HG02763 (cell line): ENCODE measurements at regions not wholly inside any gene's neighbourhood (a gene's known extent, or its start where the extent isn't known, plus 50 kb on each side); places are given as distances from the start of the nearest gene placed in this dataset.

Experiments
- ATAC-seq: cut with Tn5 transposase; IDR thresholded peaks from one replicate; pipeline ENCODE4 v1.9.1; 2021; ENCODE audit warnings: mild to moderate bottlenecking, moderate library complexity; ENCODE audit not compliant: unreplicated experiment

DNA sequence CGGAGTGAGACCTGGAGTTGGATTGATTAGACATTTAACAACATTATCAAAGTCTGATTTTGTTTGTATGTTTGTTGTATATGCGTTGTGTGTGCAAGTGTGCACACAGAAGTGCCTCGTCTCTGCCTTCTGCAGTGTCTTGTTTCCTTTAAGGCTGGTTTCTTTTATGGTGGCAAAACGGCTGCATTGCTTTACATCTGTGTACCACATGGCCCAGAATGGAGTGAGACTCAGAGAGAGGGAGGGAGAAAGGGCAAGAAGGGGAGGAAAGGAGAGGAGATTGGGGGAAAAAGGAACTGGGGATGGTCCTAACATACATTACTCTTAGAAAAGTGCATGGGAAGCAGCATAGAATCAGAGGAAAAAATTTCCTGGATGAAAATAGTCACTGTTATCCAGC, 99.7 kb upstream of the WLS start:
- ATAC-seq = no peak

DNA sequence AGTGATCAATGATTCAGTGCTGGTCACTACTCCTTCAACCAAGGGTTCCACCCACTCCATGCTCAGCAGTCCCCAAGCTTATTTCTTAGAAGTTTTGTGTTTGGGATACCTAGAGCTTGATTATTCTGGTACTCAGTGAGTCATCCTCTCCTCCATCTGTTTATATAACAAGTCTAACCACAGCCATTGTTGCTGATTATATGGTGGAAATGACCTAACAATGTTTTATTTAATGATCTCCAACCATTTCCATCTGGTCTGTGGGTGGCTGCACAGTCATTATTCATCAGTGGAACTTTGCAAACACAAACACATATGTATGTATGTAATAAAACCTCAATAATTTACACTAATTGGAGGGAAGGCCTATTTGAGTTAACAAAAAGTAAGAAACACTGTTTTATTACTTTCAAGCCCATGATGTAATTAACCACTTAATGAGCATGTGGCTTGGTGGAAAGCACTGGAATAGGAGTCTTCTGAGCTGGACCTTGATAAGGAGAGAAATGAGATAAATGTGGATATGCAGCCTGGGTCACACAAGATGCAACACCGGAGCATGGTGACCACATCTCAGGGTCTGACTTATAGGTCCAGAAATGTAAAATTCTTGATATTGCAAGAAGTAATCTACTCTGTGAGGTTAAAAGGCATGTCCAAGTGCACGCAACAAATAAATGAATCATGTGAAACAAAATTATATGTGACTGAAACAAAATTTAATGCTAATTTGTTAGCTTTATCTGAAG, 99.0 kb upstream of the WLS start:
- ATAC-seq = no peak

DNA sequence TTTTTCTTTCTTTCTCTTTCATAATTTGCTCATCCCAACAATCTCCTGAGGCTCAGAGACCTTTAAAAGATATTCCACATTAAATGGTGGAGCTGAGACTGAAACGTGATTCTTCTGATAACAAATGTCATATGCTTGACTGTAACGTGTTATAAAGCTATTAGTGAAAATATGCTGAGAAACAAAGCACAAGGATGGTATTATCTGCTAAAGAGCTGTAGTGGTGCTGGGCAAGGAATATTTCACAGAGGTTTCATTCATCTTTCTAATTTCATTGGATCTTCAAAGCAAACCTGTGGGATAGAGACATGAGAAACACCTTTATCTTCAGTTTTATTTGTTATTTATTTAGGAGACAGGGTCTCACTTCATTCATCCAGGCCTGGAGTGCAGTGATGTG, 98.1 kb upstream of the WLS start:
- ATAC-seq = no peak

DNA sequence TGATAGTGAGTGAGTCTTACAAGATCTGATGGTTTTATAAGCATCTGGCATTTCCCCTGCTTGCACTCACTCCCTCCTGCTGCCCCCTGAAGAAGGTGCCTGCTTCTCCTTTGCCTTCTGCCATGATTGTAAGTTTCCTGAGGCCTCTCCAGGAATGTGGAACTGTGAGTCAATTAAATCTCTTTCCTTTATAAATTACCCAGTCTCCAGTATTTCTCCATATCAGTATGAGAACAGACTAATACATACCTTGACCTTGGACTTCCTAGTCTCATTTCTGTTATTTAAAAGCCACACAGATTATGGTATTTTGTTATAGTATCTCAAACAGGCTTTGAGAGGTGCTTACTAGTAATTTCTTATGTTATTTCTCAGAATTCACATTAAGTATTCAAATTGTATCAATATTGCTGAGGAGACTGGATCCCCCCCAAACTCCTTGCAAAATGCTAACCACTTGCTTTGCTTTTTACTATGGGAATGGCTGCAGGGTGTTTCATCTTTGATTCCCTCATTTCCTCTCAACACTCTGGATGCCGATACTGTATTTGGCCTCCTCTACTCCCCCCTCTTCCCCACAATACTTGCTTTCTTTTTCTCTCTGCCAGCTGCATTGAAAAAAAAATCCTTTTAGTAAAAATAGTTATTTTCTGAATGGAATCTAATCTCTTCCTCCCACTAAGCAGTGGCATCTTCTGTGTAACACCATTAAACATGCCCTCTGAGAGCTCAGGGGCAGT, 96.9 kb upstream of the WLS start:
- ATAC-seq = no peak

DNA sequence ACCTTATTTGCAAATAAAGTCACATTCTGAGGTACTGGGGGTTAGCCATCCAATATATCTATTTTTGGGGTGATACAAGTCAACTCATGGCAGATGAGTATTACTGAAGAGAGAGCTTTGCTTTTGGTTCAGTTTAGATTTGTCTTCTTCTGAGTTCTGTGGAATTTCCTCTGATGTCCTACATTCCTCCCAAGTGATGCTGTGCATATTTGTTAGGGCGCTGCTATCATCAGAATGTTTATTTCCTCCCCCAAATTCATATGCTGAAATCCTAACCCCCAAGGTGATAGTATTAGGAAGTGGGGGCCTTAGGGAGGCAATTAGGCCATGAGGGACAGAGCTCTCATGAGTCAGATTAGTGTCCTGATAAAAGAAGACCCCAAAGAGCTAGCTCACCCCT, 96.2 kb upstream of the WLS start:
- no peak for ATAC-seq

DNA sequence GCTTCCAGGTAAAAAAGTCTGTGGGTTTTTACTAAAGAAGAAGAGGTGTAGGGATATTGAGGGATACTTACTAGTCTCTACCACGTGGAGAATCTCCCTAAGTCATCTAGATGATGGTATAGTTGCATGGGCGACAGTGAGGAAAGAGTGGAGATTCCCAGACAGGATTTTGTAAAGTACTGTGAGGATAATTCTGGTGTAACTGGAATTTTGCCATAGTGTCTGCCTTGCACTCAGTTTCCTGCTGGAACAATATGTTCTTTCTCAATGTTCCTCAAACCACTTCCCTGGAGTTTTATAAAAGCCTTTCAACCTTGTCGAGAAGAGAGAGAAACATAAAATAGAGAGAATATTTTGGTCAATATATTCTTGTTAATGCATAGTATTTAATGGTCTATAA, 95.1 kb upstream of the WLS start:
- no peak for ATAC-seq

DNA sequence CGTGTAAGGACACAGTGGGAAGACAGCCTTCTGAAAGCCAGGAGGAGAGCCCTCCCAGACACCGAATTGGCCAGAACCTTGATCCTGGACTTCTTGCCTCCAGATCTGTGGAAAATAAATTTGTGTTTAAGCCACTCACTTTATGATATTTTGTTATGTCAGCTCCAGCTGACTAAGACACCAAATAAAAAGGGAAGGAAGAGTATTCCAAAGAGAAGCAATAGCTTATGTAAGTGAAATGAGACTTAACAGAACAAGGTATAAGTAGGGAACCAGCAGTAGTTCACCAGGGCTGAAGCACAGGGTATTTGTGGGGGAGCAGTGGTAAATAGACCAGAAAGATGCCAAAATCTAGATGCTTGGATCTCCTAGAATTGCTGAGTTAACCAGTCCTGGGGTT, 94.2 kb upstream of the WLS start:
- ATAC-seq = no peak

DNA sequence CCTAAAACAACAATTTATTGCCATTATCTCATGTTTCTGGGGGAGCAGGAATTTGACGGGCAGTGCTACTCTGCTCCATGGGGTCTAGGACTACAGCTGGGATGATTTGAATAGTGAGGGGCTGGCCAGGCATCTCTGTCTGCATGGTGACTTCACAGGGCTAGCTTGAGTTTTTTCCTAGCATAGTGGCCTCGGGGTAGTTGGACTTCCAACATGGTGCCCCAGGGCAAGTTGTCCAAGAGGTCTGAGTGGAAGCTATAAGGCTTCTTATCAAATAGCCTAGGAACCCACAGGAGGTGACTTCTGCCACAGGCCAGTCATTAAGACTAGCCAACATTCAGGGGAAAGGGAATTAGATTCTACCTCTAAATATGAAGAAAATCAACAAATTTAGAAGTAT, 92.0 kb upstream of the WLS start:
- ATAC-seq = no peak

DNA sequence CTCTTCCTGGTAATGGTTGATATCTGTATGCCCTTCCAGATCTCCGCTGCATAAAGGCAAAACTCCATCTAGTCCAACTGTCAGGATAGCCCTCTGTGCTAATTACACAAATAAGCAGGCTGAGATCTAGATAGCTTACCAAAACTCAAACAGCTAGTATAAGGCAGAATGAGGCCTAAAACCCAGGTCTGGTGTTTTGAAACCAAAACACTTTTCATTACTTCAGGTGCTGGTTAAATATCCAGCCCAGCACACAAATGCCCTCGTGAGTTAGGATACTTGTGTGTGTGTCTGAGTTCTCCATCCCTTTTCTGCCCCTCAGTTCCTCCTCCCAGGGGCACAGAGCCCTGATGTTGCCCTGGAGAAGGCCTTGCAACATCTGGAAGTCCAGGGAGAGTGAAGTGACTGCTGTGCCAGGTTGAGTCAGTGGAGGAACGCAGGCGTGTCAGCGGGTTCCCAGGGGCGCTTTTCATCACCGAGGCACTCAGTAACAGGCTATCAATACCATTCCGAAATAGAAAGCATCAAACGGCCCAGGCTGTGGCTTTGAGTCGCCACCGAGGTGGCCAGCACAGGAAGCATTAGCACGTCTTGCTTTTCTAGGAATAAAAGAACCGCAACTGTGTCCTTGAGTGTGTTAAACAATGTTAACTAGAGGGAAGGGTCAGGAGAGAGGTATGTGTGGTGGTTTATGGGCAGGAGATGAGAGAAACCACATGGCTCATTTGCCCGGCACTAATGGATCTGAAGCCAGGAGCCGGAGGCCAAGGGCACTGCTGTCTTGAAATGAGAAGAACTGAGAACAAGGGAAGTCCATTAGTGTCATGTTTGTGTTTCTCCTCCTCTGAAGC, 90.7 kb upstream of the WLS start:
- ATAC-seq = no peak

DNA sequence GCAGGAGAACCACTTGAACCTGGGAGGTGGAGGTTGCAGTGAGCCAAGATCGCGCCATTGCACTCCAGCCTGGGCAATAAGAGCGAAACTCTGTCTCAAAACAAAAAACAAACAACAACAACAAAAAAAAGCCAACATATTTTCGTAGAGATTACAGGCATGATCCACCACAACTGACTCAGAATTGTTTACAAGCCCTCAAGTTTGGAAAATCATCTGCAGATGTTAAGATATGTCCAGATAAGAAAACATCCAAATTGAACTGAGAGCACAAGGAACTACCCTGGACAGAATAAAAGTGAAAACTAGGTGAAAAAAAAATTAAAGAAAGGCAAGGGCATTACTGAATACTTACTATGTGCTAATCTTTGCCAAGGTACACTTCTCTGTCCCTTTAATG, 89.8 kb upstream of the WLS start:
- ATAC-seq = no peak

DNA sequence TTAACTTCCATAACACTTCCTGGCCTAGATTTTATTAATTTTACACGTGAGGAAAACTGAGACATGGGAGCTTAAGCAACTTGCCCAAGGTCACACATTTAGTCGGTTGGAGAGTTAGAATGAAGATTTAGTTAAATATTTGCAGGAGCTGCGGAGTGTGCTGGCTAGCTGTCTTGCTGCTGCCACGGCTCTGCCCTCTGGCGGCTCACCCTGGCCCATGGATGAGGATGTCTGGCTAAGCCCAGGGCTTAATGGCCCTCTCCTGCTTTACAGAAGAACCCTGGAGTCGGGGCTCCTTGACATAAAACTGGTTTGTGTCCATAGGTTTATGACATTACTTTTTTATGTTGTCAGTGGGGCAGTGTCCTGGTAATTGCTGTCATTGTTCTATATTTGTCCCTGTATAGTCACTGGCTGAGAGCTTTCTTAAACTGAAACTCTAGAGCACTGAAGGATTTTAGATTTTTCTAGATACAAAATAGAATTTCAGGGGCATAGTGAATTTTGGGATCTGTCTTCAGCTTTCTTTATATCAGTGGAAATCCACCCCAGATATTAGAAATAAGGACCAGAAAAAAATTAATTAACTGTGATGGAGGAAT, 88.9 kb upstream of the WLS start:
- ATAC-seq = no peak

DNA sequence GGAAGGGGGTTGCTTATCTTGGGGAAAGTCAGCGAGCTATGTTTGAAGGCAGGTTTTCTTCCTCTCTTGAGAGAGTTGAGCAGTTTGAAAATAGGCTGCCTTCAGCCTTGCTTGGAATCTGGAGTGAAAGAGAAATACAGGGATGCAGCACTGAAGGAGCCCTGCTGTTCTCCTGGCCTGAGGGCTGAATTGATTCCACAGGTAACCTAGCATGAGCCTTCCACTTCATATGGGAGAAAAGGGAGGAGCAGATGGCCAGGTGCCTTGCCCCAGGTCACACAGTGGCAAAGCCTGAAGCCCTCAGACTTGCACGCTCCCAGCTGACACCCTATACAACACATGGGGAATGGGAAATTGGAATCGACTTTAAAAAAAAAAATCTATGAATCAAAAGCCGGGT, 88.0 kb upstream of the WLS start:
- ATAC-seq = no peak

DNA sequence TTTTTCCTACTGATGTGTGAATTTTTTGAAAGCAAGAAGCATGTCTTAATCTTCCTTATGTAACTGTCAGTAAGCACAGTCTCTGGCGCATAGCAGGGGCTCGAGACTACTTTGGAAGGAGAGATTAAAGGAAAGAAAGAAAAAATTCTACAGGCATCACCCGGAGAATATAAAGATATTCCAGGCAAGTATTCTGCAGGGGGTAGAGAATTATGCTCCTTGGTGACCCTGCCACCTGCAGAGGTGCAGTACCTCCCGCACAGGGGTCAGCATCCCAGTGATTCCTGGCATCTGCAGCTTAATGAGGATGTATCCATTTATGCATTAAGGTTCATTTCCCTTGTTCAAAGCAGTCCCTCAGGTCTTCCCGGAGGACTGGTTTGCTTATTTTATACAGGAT, 87.6 kb upstream of the WLS start:
- no peak for ATAC-seq

DNA sequence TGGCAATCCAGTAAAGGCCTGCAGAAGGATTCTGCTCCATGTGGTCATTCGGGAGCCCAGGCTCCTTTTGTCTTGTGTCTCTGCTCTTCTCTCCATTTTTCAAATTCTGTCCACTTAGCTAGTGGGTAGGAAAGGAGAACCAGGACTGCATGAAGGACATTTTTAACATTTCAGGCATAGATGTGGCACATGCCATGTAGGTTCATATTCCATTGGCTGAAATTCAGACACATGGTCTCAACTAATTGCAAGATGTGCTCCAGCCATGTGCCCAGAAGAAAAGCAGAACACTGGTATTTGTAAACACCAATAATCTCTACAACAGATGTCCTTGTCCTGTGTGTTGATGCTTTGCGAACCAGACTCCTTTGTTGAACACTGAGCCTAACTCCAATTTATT, 85.2 kb upstream of the WLS start:
- no peak for ATAC-seq

DNA sequence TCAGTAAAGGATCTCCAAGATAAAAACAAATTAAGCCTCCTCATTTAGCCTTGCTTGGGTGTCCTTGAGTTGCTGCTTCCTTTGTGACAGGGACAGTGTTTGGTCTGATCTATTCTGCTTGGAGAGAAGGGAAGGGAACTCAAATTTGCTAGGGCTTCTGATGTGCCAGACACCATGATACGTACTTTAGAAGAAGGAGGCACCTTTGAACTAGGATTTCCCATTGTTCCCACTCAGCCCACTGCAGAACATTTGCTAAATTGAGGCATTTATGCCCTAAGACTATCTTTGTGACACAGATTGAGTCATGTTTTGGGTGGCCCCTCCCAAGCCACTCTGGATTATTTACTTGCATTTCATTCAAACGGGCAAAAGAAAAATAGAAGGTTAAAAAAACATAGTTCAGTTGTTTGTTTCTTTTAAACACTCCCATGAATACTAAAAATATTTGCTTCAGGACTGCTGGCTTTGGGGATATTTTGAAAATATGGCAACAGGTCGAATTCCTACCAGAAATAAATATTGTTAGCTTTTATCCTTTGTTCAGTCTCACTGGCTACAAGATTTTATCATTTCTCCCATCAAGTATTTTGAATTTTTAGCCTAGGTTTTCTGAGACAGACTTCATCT, 81.9 kb upstream of the WLS start:
- ATAC-seq = no peak

DNA sequence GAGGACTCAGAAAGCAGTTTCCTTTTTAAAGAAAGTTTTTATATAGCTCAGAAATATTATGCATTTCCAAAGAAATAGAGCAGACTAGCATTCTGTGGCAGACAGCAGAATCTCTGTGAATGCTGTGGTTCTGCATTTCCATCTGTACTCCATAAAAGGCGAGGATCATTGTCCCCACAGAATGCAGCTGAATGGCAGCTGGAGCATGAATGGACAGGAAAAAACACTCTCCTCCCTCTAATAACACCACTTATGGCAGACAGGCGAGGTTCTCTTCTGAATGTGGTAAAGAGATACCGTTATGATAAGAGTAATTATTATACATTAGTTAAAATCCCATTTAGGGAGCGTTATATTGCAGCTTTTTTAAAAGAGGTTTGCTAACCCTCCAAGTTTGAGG, 81.4 kb upstream of the WLS start:
- ATAC-seq = no peak

DNA sequence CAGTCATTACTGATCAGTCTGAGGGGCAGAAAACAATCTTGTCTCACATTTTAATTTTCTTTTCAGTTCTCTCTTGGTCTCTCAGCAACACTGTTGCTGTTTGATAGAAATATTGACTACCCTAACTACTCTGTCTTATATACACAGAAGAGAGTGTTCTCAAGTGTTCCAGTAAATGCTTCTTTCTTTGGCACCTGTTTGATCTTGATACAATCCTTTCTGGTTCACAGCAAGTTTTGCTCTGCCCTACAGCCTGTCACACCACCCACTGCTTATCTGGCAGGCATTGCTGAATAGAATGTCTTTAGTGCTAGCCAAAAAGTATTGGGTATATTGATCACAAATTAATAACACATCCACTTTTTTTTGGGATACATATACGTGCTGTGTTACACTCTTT, 75.7 kb upstream of the WLS start:
- ATAC-seq = no peak

DNA sequence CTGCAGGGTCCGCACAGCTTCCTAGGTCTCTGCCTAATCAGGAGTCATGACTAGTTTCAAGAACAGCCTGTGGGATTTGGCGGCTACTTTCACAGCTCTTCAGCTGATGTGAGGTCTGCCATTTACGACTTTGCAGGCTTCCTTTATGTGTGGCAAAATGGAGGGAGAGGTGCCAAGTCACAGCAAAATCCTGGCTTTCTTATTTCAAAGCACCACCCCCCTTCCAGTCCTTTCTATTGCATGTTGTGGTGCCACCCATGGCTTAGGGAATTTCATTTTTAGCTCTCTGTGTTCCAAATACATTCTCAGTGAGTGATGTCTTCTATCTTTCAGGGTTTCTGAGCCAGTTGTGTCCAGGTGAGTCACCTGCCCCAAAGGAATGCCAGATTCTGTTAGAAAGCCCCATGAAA, 75.1 kb upstream of the WLS start:
- no peak for ATAC-seq

DNA sequence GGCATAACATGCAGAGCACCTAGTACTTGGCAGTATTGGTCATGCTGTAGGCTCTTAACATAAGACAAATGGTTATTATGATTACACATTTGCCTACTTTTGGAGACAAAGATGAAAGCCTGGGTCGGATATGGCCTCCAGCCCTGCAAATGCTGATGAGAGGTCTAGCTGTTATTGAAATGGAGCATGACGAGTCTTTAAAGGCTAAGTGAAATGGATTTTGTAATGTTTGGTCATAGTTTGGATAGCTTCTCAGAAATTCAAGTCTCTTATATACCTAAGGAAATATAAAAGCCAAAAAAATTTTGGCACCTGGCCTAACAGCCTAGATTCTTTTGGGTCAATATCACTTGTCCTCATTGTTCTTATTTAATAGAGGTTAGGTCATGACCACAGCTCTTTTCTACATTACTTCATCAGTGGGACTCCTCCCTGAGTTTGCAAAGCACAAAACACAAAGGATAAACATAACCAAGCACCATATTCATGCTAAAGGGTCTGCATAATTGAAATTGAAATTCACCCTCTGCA, 69.2 kb upstream of the WLS start:
- no peak for ATAC-seq

DNA sequence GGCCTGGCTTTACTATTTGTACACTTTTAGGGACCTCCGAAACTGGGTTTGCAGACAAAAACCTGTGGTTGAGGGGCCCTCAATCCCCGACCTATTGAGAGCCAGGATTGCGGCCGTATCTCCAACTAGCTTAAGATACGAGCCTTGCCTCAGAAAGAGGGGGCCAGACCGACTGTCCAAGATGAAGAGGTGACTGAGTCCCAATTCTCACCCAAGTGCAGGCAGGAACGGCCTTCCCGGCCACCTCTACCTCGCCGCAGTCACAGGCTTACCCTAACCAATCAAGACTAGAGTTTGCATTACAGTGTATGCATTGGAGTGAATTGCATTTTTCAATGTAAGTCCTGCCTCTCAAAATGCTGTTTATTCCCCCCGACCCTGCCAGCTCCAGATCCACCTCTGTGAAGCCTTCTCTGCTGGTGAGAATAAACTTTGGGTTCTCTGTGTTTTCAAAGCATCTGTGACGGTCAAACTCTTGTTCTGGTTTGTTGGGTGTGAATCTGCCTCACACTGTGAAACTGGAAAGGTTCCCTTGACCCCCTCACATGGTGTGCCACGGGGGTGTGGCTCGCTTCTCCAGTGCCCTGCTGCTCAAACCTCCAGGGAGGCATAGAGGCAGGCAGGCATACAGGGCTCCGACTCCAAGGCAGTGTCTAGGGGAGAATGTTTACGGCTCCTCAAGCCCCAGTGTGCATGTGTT, 62.2 kb upstream of the WLS start:
- ATAC-seq = no peak
